ENCODE measurements at regions not wholly inside any gene's neighbourhood (a gene's known extent, or its start where the extent isn't known, plus 50 kb on each side); places are given as distances from the start of the nearest gene placed in this dataset.

- ATAC-seq, result no peak
- 81 to 88% methylated on average over 5 of the region's 5 CpGs for WGBS, 2 donors
These were observed 351.2 kb upstream of the ERCC4 start for GRCh38 chr16:13568803-13569202.

GRCh38 chr16:13569986-13570385 lies 350.0 kb upstream of the ERCC4 start:
- Histone ChIP-seq H3K9me3 (peaks cover 0 to 6% (median 0%) of the 10 kb centered on the region in 11 donors), H3K27me3 (peaks cover 0 to 17% (median 0%) of the 10 kb centered on the region in 7 donors), H3K27ac (no peak overlapping the region), H3K4me1 (no peaks in the 10 kb centered on the region), H3K36me3 (no peaks in the 10 kb centered on the region), H3K4me3 (no peak overlapping the region)
- WGBS, 2 donors, result 74 to 82% methylated on average over 4 of the region's 4 CpGs
- ATAC-seq (no peak), DNase-seq (no peak)
- intact Hi-C loops (cut with DNase I), result no loop called here
- no peak for TF ChIP-seq CTCF (IDR thresholded peaks at IDR 0.05)

More at GRCh38 chr16:13568803-13569202, 351.2 kb upstream of the ERCC4 start:
- Histone ChIP-seq H3K9me3 (peaks cover 0 to 9% (median 0%) of the 10 kb centered on the region in 11 donors), H3K27ac (no peak overlapping the region), H3K36me3 (no peaks in the 10 kb centered on the region), H3K27me3 (peaks cover 0 to 16% (median 0%) of the 10 kb centered on the region in 7 donors), H3K4me1 (no peaks in the 10 kb centered on the region), H3K4me3 (no peak overlapping the region)
- DNase-seq, result no peak
- TF ChIP-seq CTCF (IDR thresholded peaks at IDR 0.05), result no peak
- intact Hi-C loops (cut with DNase I), result no loop called here

GRCh38 chr16:13571036-13571435 lies 348.9 kb upstream of the ERCC4 start:
- H3K27me3 ChIP-seq, result peaks cover 0 to 17% (median 0%) of the 10 kb centered on the region in 7 donors
- no peaks in the 10 kb centered on the region for H3K36me3 ChIP-seq
- no peak for DNase-seq
- H3K27ac ChIP-seq, result no peak overlapping the region
- WGBS, 2 donors, result 79 to 85% methylated on average over 7 of the region's 7 CpGs
- intact Hi-C loops (cut with DNase I), result no loop called here
- H3K9me3 ChIP-seq, result peaks cover 0 to 2% (median 0%) of the 10 kb centered on the region in 11 donors
- no peak for ATAC-seq
- H3K4me1 ChIP-seq, result no peaks in the 10 kb centered on the region
- no peak for TF ChIP-seq CTCF (IDR thresholded peaks at IDR 0.05)
- H3K4me3 ChIP-seq, result no peak overlapping the region

- no peaks in the 10 kb centered on the region for H3K36me3 ChIP-seq
- WGBS, 2 donors, result 73 to 80% methylated on average over 3 of the region's 3 CpGs
- intact Hi-C loops (cut with DNase I), result no loop called here
- H3K4me1 ChIP-seq, result no peaks in the 10 kb centered on the region
- ATAC-seq (no peak), DNase-seq (no peak)
- no peak overlapping the region for H3K4me3 ChIP-seq
- peaks cover 0 to 17% (median 0%) of the 10 kb centered on the region in 7 donors for H3K27me3 ChIP-seq
- peaks cover 0 to 11% (median 0%) of the 10 kb centered on the region in 11 donors for H3K9me3 ChIP-seq
- TF ChIP-seq CTCF (IDR thresholded peaks at IDR 0.05), result no peak
- H3K27ac ChIP-seq, result no peak overlapping the region
These were observed 346.1 kb upstream of the ERCC4 start for GRCh38 chr16:13573903-13574302.

Data from heart right ventricle (tissue), 16 donors.